PFSK-1 (cell line): ENCODE measurements at regions not wholly inside any gene's neighbourhood (a gene's known extent, or its start where the extent isn't known, plus 50 kb on each side); places are given as distances from the start of the nearest gene placed in this dataset.

ENCODE experiments used
- POLR2AphosphoS5 ChIP-seq: IDR thresholded peaks from 2 replicates; pipeline ENCODE4 v1.6.1; 2012; ENCODE audit warnings: low read depth, mild to moderate bottlenecking, control low read depth, low read length, moderate library complexity
- REST ChIP-seq, 2 experiments: IDR thresholded peaks; 2 replicates each; pipeline versions ENCODE4 v1.6.1 to v1.8.0; 2011 to 2012; ENCODE audit warnings: low read depth in 2 of 2, low read length in 2 of 2, control low read depth in 1 of 2, inconsistent platforms in 1 of 2, mild to moderate bottlenecking in 1 of 2, moderate library complexity in 1 of 2; ENCODE audit not compliant: insufficient read depth in 1 of 2
- TAF1 ChIP-seq: IDR thresholded peaks from 2 replicates; pipeline ENCODE4 v1.6.1; 2012; ENCODE audit warnings: low read length, control low read depth, borderline replicate concordance; ENCODE audit not compliant: insufficient read depth

DNA sequence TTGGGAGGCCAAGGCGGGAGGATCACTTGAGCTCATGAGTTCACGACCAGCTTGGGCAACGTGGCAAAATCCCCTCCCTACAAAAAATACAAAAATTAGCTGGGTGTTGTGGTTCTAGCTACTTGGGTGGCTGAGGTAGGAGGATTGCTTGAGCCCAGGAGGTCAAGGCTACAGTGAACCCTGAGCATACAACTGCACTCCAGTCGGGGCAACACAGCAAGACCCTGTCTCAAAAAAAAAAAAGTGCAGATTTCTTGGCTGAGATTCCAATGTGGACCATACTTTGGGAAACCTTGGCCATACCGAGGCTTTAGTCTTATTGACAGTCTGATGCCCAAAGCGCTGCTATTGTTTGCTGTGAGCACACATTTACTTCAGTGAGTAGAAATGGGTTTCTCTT, 113.6 kb upstream of the CLINT1 start:
- TF ChIP-seq TAF1 (no peak), POLR2AphosphoS5 (no peak), REST (IDR thresholded peaks at IDR 0.05; ENCODE audit: insufficient read depth in 1 of 2, low read depth in 2 of 2, low read length in 2 of 2) (no peak)
